ENCODE measurements at regions not wholly inside any gene's neighbourhood (a gene's known extent, or its start where the extent isn't known, plus 50 kb on each side); places are given as distances from the start of the nearest gene placed in this dataset.

DNA sequence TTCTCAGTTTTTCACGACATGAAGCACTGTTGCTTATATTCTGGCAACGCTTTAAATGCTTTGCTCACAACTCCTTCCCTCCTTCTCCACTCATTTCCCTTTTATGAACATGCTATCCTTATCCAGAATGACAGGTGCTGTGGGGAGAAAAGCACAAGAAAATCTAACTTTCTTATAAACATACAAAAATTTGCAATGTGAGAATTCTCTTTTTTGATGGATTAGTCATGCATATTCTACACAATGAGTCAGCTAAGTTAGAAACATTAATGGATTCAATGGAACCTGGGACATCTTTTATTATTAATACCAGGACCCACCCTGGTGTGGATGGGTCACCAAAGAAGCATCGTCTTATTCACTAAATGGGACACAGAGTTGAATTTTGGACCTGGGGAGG lies 234.6 kb upstream of the CDH5 start:
- H3K4me3 ChIP-seq (replicated peaks; ENCODE audit: insufficient read depth, low read length): no peak overlapping the region
- TF ChIP-seq SPI1 (IDR thresholded peaks at IDR 0.05; ENCODE audit: borderline replicate concordance, low read depth) (no peak), GABPA (IDR thresholded peaks at IDR 0.05; ENCODE audit: low read depth) (no peak), REST (IDR thresholded peaks at IDR 0.05; ENCODE audit: insufficient replicate concordance, low read depth) (no peak), POLR2AphosphoS5 (IDR thresholded peaks at IDR 0.05; ENCODE audit: low read depth) (no peak)
- TF ChIP-seq, protein P1, sequence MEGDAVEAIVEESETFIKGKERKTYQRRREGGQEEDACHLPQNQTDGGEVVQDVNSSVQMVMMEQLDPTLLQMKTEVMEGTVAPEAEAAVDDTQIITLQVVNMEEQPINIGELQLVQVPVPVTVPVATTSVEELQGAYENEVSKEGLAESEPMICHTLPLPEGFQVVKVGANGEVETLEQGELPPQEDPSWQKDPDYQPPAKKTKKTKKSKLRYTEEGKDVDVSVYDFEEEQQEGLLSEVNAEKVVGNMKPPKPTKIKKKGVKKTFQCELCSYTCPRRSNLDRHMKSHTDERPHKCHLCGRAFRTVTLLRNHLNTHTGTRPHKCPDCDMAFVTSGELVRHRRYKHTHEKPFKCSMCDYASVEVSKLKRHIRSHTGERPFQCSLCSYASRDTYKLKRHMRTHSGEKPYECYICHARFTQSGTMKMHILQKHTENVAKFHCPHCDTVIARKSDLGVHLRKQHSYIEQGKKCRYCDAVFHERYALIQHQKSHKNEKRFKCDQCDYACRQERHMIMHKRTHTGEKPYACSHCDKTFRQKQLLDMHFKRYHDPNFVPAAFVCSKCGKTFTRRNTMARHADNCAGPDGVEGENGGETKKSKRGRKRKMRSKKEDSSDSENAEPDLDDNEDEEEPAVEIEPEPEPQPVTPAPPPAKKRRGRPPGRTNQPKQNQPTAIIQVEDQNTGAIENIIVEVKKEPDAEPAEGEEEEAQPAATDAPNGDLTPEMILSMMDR (IDR thresholded peaks at IDR 0.05; ENCODE audit: insufficient read depth, low read length): no peak
- H3K27ac ChIP-seq (replicated peaks): no peak overlapping the region
- DNase-seq (ENCODE audit: low read depth in 1 of 2, low spot score in 1 of 2): no peak
- peaks cover 33% of the 10 kb centered on the region for H3K27me3 ChIP-seq (ENCODE audit: insufficient read depth, poor library complexity, severe bottlenecking)

DNA sequence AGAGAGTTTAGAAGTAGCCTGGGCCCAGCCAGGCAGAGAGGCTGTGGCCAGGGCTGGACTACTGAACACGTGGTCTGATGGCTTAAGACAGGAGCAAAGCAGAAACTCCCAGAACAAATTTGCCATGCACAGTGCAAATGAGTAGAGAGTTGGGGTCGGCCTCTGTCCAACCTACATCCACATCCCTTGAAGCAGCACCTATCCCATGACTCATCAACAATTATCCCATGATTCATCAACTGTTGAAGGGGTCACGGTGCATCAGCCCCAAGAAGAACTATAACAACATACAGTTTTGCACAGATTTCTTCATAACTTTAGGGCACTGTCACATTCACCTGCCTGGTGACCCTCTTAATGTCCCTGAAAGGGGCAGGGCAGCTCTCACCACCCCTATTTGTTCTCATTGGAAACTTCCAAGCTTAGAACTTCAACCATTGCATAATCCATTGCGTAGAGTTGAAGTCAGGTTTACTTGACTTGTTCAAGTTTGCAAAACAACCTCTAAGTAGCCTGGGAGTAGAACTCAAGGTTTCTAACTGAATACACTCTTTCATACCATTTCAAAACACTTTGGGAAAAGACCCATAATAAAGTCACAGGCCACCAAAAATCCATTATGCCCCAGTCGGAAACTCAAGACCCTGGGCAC lies 235.2 kb upstream of the CDH5 start:
- Histone ChIP-seq H3K27me3 (ENCODE audit: insufficient read depth, poor library complexity, severe bottlenecking) (peaks cover 33% of the 10 kb centered on the region), H3K27ac (replicated peaks) (no peak overlapping the region), H3K4me3 (replicated peaks; ENCODE audit: insufficient read depth, low read length) (no peak overlapping the region)
- no peak for DNase-seq (ENCODE audit: low read depth in 1 of 2, low spot score in 1 of 2)
- TF ChIP-seq POLR2AphosphoS5 (IDR thresholded peaks at IDR 0.05; ENCODE audit: low read depth): no peak
- no peak for TF ChIP-seq REST (IDR thresholded peaks at IDR 0.05; ENCODE audit: insufficient replicate concordance, low read depth)
- TF ChIP-seq, protein P1 (IDR thresholded peaks at IDR 0.05; ENCODE audit: insufficient read depth, low read length): no peak
- no peak for TF ChIP-seq SPI1 (IDR thresholded peaks at IDR 0.05; ENCODE audit: borderline replicate concordance, low read depth)
- no peak for TF ChIP-seq GABPA (IDR thresholded peaks at IDR 0.05; ENCODE audit: low read depth)

DNA sequence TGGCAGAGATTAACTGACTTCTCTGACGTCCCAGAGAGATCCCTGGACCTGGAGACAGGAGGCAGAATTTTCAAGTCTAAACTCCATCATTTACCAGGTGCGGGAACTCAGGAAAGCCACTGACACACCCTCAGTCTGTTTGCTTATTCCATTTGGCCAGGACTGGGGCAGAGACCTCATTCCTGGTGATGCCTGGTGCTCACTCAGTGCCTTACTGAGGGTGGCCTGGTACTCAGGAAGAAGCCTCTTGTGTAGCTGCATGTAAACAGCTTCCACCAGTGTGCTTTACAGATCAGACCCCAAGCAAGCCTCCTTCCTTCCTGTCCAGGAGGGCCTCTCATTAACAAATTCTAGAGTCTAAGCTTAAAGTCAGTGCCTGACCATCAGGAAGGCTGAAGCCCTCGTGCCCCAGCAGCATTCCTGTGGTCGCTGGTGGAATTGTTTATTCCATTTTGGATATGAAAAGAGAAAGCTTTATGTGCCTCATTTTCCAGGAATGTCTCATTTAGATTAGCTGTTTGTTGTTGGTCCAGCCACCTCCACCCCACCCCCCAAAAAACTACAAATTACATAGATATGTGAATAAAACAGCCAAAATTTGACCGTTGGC lies 236.1 kb upstream of the CDH5 start:
- DNase-seq (ENCODE audit: low read depth in 1 of 2, low spot score in 1 of 2): no peak
- H3K27me3 ChIP-seq (ENCODE audit: insufficient read depth, poor library complexity, severe bottlenecking): peaks cover 33% of the 10 kb centered on the region

More for the DNA sequence above, 236.1 kb upstream of the CDH5 start:
- no peak for TF ChIP-seq GABPA (IDR thresholded peaks at IDR 0.05; ENCODE audit: low read depth)
- TF ChIP-seq, protein P1 (IDR thresholded peaks at IDR 0.05; ENCODE audit: insufficient read depth, low read length): no peak
- no peak for TF ChIP-seq POLR2AphosphoS5 (IDR thresholded peaks at IDR 0.05; ENCODE audit: low read depth)
- no peak for TF ChIP-seq REST (IDR thresholded peaks at IDR 0.05; ENCODE audit: insufficient replicate concordance, low read depth)
- no peak for TF ChIP-seq SPI1 (IDR thresholded peaks at IDR 0.05; ENCODE audit: borderline replicate concordance, low read depth)
- Histone ChIP-seq H3K27ac (replicated peaks) (no peak overlapping the region), H3K4me3 (replicated peaks; ENCODE audit: insufficient read depth, low read length) (no peak overlapping the region)
